ENCODE measurements at regions not wholly inside any gene's neighbourhood (a gene's known extent, or its start where the extent isn't known, plus 50 kb on each side); places are given as distances from the start of the nearest gene placed in this dataset.
"Not testable (repeated sequence)": the region's sequence is repeated elsewhere in the genome, so short reads cannot be mapped to it uniquely, and the experiment has no call there.

GRCh38 chr7:81273601-81274397, 354.9 kb upstream of the SEMA3C start:
- DNase-seq: no peak

- DNase-seq: no peak
These were observed 353.3 kb upstream of the SEMA3C start for GRCh38 chr7:81272176-81272575.

GRCh38 chr7:81268551-81268950, 349.7 kb upstream of the SEMA3C start:
- no peak for DNase-seq

GRCh38 chr7:81267508-81267907, 348.7 kb upstream of the SEMA3C start:
- no peak for DNase-seq

GRCh38 chr7:81264116-81264515, 345.3 kb upstream of the SEMA3C start:
- no peak for DNase-seq

- DNase-seq: no peak
These were observed 341.3 kb upstream of the SEMA3C start for GRCh38 chr7:81260152-81260551.

- DNase-seq: peak; percentile 25 to 34 (median 26)
These were observed 338.1 kb upstream of the SEMA3C start for GRCh38 chr7:81256991-81257390.

GRCh38 chr7:81248420-81248819, 329.6 kb upstream of the SEMA3C start:
- DNase-seq: no peak

GRCh38 chr7:81247364-81247763, 328.5 kb upstream of the SEMA3C start:
- DNase-seq: not testable (repeated sequence)

GRCh38 chr7:81245353-81245752, 326.5 kb upstream of the SEMA3C start:
- DNase-seq: no peak

GRCh38 chr7:81244224-81244623, 325.4 kb upstream of the SEMA3C start:
- peak; percentile 16 to 48 (median 32) for DNase-seq

GRCh38 chr7:81236560-81236959, 317.7 kb upstream of the SEMA3C start:
- DNase-seq: no peak

- DNase-seq: no peak
These were observed 317.1 kb upstream of the SEMA3C start for GRCh38 chr7:81235997-81236396.

GRCh38 chr7:81234896-81235295, 316.0 kb upstream of the SEMA3C start:
- no peak for DNase-seq

GRCh38 chr7:81233208-81233940, 314.5 kb upstream of the SEMA3C start:
- DNase-seq: no peak

- DNase-seq: no peak
These were observed 313.4 kb upstream of the SEMA3C start for GRCh38 chr7:81232084-81232799.

- DNase-seq: no peak
These were observed 312.5 kb upstream of the SEMA3C start for GRCh38 chr7:81231301-81231838.

- no peak for DNase-seq
These were observed 307.4 kb upstream of the SEMA3C start for GRCh38 chr7:81226234-81226633.

GRCh38 chr7:81222692-81223091, 303.8 kb upstream of the SEMA3C start:
- not testable (repeated sequence) for DNase-seq

- DNase-seq: peak; percentile 18 to 21 (median 21)
These were observed 302.8 kb upstream of the SEMA3C start for GRCh38 chr7:81221527-81222217.

- DNase-seq: no peak
These were observed 299.7 kb upstream of the SEMA3C start for GRCh38 chr7:81218480-81219106.

GRCh38 chr7:81213394-81213793, 294.5 kb upstream of the SEMA3C start:
- DNase-seq: no peak
